IMR-90 (cell line): ENCODE measurements at regions not wholly inside any gene's neighbourhood (a gene's known extent, or its start where the extent isn't known, plus 50 kb on each side); places are given as distances from the start of the nearest gene placed in this dataset.

Experiments used
- CEBPB ChIP-seq: IDR thresholded peaks from 2 replicates; pipeline ENCODE4 v1.6.1; 2012; ENCODE audit warnings: low read depth, low read length, improper control_type of control experiment
- ELK1 ChIP-seq: fragments of 150-350 bp; IDR thresholded peaks from 2 replicates; pipeline ENCODE4 v1.6.1; 2016; ENCODE audit warnings: low read depth, mild to moderate bottlenecking, low read length, moderate library complexity, borderline replicate concordance
- MAFK ChIP-seq: IDR thresholded peaks from 2 replicates; pipeline ENCODE4 v1.6.1; 2012; ENCODE audit warnings: low read depth, low read length, improper control_type of control experiment
- MAZ ChIP-seq: IDR thresholded peaks from 2 replicates; pipeline ENCODE4 v1.6.1; 2012; ENCODE audit warnings: low read depth, mild to moderate bottlenecking, low read length, improper control_type of control experiment, moderate library complexity, borderline replicate concordance
- POLR2A ChIP-seq: IDR thresholded peaks from 2 replicates; pipeline ENCODE4 v1.6.1; 2012; ENCODE audit warnings: mild to moderate bottlenecking, low read depth, low read length
- RCOR1 ChIP-seq: IDR thresholded peaks from 2 replicates; pipeline ENCODE4 v1.6.1; 2012; ENCODE audit warnings: mild to moderate bottlenecking, low read length, improper control_type of control experiment; ENCODE audit not compliant: insufficient replicate concordance
- RFX5 ChIP-seq: IDR thresholded peaks from 2 replicates; pipeline ENCODE4 v1.8.0; 2012; ENCODE audit warnings: low read depth, mild to moderate bottlenecking, low read length, moderate library complexity
- TF ChIP-seq, protein P1 (sequence below): conservative IDR thresholded peaks from 2 replicates; pipeline ENCODE4 v1.5.1; 2012; ENCODE audit warnings: mild to moderate bottlenecking, low read depth, low read length, improper control_type of control experiment

- TF ChIP-seq MAFK (no peak), MAZ (no peak), ELK1 (no peak), RCOR1 (no peak), CEBPB (no peak), RFX5 (no peak), POLR2A (no peak)
- TF ChIP-seq, protein P1, sequence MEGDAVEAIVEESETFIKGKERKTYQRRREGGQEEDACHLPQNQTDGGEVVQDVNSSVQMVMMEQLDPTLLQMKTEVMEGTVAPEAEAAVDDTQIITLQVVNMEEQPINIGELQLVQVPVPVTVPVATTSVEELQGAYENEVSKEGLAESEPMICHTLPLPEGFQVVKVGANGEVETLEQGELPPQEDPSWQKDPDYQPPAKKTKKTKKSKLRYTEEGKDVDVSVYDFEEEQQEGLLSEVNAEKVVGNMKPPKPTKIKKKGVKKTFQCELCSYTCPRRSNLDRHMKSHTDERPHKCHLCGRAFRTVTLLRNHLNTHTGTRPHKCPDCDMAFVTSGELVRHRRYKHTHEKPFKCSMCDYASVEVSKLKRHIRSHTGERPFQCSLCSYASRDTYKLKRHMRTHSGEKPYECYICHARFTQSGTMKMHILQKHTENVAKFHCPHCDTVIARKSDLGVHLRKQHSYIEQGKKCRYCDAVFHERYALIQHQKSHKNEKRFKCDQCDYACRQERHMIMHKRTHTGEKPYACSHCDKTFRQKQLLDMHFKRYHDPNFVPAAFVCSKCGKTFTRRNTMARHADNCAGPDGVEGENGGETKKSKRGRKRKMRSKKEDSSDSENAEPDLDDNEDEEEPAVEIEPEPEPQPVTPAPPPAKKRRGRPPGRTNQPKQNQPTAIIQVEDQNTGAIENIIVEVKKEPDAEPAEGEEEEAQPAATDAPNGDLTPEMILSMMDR: no peak
Observed at GRCh38 chr11:70851907-70852306, 400.5 kb downstream of the SHANK2 start.
